GM21723 (cell line): ENCODE measurements at regions not wholly inside any gene's neighbourhood (a gene's known extent, or its start where the extent isn't known, plus 50 kb on each side); places are given as distances from the start of the nearest gene placed in this dataset.
A peak's percentile ranks its signal among the peaks of the same experiment; 100 is the strongest.
"Not testable (repeated sequence)": the region's sequence is repeated elsewhere in the genome, so short reads cannot be mapped to it uniquely, and the experiment has no call there.

Experiments used
- ATAC-seq: cut with Tn5 transposase; IDR thresholded peaks from one replicate; pipeline ENCODE4 v1.9.1; 2021; ENCODE audit warnings: mild to moderate bottlenecking, moderate library complexity; ENCODE audit not compliant: unreplicated experiment

DNA sequence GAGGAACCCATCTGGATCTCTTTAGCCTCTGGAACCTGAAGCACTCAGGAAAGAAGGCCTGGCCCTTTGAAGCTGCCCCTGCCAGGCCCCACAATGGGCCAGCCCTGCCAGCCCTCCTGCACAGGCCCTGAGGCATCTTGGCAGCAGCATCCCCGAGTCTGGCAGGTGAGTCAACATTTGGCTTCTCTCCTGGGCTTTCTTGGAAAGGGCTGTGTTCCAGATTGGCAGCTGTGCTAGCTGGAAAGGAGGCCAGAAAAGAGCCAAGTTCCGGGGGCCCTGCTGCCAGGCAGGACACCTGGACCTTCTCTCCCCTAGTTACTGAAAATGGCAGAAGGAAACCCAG is 187.2 kb downstream of the SHQ1 start:
- ATAC-seq: no peak

DNA sequence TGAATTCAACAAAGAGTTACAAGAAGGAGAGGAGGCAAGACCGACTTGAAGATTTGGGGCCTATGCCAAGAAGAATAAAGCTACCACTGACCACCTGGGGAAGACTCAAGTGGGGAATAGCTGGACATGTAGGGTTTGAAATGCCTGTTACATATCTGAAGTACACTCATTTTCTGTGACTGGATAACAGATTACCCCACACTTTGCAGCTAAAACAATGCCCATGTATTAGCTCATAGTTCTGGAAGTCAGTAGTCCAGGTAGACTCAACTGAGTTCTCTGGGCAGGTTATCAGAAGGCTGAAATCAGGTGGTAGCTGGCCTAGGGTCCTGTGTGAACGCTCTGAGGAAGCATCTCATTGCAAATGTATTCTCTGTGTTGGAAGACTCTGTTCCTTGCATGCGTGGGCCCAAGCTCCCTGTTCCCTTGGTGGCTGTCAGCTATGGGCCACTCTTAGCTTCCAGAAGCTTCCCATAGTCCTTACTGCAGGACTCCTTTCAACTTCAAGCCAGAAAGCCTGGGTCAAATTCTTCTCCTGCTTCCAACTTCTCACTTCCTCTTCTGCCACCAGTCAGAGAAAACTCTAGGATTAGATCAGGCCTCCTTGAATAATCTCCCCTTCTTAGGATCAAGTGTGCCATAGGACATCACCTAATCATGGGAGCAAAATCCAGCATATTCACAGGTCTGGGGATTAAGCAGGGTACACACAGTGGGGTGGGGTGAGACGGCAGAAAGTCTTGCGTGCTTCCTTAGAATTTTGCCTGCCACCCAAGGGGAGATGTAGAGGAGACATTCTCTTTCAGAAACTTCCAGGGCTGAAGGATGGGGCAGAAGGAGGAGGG is 187.8 kb downstream of the SHQ1 start:
- no peak for ATAC-seq

DNA sequence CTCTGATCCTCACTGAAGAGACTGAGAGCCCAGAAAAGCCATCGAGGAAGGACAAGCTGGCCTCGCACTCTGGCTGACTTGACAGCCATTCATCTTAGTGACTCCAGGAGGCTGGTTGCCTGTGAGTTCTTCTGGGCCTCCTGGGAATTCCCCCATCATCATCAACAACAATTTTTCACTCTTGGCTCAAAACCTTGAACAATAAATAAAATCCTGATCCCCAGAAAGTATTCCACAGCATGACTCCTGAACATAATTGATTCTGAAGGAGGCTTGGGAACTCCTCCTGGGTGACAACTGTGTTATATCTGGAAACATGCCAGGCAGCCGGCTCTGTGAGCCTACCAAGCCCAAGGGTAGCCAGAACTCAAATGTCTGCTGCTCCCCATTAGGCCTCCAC is 188.6 kb downstream of the SHQ1 start:
- ATAC-seq: no peak

DNA sequence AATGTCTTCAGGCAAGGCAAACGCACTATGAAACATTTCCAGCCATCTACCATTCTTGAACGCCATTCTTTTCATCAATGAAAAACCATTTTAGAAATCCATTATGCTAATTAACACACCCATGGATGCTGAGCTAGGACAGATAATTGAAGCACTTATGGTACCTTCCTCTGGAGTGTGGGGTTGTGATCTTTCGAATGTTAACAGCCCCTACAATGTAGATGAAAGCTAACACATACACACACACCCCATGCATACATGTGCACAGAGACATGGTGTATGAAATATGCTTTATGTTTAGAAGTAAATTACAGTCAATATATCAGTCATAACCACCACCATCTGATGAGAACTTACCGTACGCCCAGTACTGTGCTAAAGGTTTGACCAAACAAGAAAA is 189.1 kb downstream of the SHQ1 start:
- no peak for ATAC-seq

GRCh38 chr3:72658466-72659100 is 189.7 kb downstream of the SHQ1 start:
- ATAC-seq: no peak

GRCh38 chr3:72657666-72658065 is 190.6 kb downstream of the SHQ1 start:
- peak; percentile 89 for ATAC-seq

DNA sequence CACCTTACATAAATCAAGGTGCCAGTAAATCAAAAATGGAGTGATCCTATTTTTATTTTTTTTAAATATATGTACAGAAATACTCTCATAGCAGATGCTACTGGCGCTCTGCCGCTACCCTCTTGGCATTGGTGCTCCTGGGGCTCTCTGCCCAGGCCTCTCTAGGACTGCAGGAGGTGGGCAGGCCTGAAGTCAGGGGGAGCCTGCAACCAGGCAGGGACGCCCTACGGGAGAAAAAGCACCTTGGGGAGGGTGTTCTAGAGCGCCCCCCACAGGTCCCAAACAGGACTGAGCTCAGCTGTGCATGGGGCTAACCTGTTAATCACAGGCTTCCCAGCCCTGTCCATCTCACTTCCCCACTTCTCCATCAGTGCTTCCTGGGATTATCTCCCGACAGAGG is 192.5 kb downstream of the SHQ1 start:
- no peak for ATAC-seq

DNA sequence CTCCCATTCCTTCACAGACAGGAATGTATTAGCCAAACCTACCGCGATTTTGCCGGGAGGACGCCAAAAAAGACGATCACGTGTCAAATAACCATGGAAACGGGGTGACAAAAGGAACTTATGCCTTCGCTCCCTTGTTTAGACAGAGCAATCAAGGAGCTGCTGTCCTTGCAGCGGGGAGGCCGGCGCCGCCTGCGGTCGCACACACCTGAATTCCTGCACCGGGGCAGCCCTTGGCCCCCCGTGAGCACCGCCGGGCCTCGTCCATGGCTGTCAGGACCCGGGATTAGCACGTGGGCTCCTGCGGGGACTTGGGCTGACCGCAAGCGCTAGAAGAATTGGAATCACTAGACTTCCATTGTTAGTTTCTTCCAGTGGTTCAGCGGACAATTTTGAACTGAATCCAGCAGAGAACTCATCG is 193.1 kb downstream of the SHQ1 start:
- ATAC-seq: no peak

DNA sequence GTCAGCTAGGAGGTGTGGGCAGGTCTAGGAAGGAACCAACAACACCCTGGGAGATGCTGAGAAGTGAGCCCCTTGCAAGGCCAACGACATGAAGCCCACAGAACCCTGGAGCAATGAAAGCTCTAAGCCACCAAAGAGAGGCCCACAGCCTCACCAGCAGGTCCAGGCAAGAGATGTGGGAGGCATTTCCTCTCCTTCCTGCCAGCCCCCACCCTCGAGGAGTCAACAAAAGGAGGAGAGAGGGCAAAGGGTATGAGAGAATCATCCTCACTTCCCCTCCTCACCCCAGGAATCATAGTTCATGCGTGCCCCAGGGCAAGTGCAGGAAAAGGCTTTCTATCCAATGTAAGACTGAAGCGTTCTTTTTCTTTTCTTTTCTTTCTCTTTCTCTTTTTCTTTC is 195.8 kb downstream of the SHQ1 start:
- no peak for ATAC-seq

DNA sequence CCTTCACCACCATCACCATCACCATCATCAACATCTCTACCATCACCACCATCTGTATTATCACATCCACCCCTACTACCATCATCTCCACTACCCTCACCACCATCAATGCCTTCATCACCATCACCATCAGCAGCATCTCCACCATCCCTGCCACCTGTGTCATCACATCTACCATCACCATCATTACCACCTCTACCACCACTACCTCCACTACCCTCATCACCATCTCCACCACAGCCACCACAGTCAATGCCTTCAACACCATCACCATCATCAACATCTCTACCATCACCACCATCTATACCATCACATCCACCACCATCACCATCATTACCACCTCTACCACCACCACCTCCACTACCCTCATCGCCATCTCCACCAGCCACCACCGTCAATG is 196.7 kb downstream of the SHQ1 start:
- ATAC-seq: no peak

- no peak for ATAC-seq
Observed at GRCh38 chr3:72646263-72646662, 202.0 kb downstream of the SHQ1 start.

DNA sequence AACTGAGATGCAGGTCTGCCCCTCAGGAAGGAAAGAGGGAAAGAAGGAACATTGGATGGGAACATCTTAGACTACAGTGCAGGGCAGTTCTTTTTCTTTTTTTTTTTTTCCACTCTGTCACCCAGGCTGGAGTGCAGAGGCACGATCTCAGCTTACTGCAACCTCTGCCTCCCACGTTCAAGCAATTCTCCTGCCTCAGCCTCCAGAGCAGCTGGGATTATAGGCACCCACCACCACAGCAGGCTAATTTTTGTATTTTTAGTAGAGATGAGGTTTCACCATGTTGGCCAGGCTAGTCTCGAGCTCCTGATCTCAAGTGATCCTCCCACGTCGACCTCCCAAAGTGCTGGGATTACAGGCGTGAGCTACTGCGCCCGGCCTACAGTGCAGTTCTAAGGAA is 204.6 kb downstream of the SHQ1 start:
- ATAC-seq: not testable (repeated sequence)

GRCh38 chr3:72641684-72642083 is 206.6 kb downstream of the SHQ1 start:
- no peak for ATAC-seq

- no peak for ATAC-seq
Observed at GRCh38 chr3:72641072-72641471, 207.2 kb downstream of the SHQ1 start.

DNA sequence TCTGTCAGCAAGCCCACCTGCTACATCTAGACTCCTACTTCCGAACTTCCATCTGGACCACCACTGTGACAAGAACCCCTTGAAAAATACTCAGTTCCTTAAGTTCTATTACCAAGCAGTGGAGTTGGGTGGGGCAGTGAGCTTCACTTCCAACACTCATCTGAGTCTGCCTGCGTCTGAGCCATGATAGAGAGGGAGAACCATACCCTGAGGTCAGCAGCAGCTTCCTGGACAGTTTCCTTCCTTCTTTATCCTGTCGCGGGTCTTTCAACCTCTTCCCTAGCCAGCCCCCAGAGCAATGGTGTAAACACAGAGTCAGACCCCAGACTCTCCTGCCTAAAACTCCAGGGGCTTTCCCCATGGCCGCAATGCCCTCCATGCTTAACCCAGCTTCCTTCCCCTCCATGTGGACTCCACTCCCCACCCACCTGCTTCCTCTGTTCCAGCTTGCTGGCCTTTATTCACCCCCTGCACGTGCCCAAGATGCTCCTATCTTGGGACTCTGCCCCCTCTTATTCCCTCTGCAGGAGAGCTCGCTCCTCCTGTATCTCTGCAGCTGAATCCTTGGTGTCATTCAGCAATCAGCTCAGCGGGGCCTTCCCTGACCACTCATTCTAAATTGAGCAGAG is 211.2 kb downstream of the SHQ1 start:
- ATAC-seq: no peak

- no peak for ATAC-seq
Observed at GRCh38 chr3:72635551-72635950, 212.7 kb downstream of the SHQ1 start.

DNA sequence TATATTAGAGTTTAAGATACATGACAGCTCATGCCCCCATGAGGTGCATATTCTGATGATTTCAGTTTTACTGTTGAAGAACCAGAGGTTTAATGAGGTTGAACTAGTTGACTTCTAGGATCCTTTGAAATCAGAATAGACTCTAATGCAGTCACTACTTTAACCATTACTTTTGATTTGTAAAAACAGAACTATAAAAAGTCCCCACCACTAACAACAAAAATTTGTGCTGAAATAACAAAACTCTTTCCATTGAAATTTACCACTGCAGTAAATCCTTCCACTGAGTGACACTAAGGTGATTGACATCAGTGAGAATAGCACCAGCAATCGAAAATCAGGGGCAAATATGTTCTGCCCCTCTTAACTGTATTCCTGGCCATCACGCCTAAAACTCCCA is 214.1 kb downstream of the SHQ1 start:
- ATAC-seq: peak; percentile 68

DNA sequence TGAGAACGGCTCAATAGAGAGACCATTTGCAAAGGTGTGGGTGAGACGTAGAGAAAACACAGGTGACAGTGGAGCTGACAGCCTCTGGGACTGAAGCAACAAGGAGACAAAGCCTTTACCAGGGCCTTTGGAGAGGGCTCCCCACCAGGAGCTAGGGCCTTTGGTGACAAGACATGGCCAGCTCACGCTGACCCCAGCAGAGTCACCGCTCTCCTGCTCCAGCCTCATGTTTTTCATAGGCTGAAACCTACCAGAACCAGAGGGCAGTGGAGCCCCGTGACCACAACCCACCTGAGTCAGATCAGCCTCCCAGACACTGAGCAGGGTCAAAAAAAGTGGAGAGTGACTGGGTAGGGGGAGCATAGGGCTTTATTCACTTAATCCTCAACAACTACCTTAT is 214.7 kb downstream of the SHQ1 start:
- ATAC-seq: no peak

- no peak for ATAC-seq
Observed at GRCh38 chr3:72633121-72633520, 215.1 kb downstream of the SHQ1 start.

- no peak for ATAC-seq
Observed at GRCh38 chr3:72632129-72632528, 216.1 kb downstream of the SHQ1 start.

GRCh38 chr3:72630969-72631344 is 217.3 kb downstream of the SHQ1 start:
- ATAC-seq: no peak

DNA sequence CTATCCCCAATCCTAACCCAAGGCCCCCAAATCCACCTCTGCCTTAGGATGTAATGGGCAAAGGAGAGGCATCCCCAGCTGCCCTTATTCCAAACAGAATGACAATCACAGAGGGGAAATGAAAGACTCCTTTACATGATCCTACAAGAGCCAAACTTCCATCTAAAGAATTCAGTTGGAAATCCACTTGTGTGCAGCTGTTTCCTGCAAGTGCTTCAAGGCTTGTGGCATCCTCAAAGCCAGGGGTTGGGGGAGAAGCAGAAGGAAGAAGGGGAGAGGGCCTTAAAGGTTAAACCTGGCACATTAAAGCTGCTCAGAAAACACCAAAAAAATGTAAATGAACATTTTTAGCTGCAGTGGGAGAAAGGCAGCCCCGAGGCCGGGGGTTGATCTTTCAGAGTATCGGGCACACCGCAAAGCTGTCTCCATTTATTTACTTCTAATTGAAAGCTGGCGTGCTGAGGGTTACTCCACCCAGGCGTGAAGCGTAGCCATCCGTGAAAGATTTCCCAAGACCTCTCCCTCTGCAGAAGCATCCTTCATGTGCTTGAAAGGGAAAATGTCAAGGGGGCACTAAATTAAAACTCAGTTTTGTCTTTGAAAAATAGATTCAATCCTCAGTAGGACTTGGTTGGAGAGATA is 217.8 kb downstream of the SHQ1 start:
- ATAC-seq: no peak
